ENCODE measurements at regions not wholly inside any gene's neighbourhood (a gene's known extent, or its start where the extent isn't known, plus 50 kb on each side); places are given as distances from the start of the nearest gene placed in this dataset.
"Not testable (repeated sequence)": the region's sequence is repeated elsewhere in the genome, so short reads cannot be mapped to it uniquely, and the experiment has no call there.

- DNase-seq = no peak
Observed at GRCh38 chr4:158313566-158313965, 103.3 kb downstream of the TMEM144 start.

DNA sequence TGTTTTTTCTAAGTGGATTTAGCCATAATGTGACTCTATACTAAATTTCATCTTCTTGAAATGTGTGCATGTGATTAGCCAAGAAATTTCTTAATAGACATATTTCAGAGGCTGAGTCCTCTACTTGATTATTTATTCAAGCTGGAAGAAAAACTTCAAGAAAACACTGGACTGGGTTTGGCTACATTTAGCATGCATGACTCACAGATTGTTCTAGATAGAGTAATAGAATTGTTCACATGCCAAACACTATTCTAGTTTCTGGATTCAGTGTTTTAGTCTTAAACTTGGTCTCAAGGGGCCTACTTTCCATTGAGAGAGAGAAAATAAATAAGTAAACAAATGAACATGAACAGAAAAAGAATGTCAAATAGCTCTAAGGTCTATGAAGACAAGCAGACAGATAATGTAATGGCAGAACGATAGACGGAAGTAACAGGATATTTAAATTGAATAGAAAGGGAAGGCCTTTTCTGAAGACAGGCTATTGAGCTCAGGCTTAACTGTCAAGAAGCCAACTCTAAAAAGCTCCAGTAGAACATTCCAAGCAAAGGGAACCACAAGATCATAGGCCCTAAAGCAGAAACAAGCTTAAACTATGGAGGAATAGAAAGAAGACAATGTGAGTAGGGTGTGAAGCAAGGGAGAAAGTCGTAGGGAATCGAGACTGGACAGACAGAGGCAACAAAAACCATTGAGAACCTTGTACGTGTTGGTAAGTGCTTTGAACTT lies 104.6 kb downstream of the TMEM144 start:
- DNase-seq = no peak

- DNase-seq = no peak
Observed at GRCh38 chr4:158315706-158316105, 105.4 kb downstream of the TMEM144 start.

GRCh38 chr4:158316264-158316663 lies 106.0 kb downstream of the TMEM144 start:
- DNase-seq = no peak

DNA sequence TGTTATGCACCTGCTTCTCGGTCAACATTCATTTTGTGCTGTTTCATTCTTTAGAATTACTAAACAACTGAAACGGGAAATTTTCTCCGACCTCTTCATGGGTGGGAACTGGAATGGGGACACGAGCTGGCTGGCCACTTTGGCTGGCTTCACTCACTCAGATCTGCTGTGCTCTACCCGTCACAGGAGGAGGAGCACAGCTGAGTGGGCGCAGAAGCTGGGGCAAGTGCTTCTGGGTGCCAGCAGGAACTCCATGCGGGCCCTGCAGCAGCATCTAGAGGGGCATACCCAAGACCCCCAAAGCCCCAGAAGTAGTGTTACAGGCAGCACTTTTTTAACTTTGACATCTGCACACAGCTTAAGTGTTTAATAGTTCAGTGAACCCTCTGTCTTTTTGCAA lies 109.6 kb downstream of the TMEM144 start:
- DNase-seq = no peak

DNA sequence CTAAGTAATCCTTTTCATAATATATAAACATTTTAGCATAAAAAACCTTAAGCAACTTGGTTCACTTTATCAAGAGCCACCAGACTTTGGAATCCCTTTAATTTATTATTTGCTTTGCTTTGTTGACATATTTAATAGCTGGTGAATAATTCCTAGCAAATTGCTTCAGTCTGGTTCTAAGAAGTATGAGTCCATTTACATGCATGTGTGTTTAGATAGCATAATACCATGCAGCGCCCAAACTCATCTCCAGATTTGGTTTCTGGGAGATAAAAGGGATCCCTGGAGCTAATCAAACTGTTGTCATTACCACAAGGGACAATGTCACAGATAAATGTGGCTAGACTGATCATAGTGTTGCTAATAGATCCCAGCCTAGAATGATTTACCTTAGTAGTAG lies 111.8 kb downstream of the TMEM144 start:
- no peak for DNase-seq

DNA sequence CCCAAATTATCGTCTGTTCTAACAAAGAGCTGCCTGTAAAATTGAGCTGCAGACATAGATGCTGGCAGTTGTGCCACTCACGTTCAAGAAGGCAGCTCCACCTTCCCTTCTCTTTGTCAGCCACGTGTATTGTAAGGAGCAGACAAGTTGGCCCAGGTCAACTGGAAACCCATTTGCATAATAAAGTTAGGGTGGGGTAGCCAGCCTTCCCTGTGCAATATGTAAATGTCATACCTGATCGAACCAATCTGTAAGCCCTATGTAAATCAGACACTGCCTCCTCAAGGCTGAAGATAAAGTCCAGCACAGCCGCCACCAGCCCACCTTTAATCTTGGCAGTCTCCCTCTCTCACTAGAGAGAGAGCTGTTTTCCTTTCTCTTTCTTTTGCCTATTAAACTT lies 117.2 kb downstream of the TMEM144 start:
- no peak for DNase-seq

GRCh38 chr4:158331863-158332262 lies 121.6 kb downstream of the TMEM144 start:
- DNase-seq = no peak

DNA sequence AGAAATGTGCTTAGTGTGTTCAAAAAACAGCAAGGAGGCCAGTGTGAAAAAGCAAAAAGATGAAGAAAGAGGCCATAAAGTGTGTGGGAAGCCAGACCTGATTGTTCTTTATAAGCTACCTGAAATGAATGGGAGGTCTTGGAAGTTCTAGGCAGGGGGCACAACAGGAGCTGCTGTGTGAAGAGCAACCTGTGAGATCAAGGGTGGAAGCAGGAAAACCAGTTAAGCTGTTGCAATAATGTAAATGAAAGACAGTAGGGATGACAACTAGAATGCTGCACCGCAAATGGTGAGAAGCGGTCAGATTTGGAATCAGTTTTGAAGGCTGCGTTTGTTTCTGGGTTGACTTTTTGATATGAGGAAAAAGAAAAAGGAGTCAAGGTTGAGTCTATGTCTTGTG lies 123.5 kb downstream of the TMEM144 start:
- no peak for DNase-seq

DNA sequence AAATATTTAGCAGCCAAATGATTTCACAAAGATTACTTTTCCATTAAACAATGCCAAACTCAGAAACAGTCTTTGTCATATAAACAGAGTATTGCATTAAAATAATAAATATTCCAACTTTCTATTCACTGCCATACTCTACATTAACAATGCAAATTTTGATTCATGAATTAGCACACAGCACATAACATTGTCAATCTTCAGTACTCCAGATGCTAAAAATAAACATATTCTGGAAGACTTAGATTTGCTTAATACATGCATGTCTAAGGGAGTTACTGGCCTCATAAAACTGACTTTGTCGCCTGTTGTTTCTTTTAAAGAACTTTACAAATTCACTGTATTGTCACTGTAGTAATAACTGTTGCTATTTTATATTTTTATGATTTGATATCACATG lies 131.6 kb downstream of the TMEM144 start:
- no peak for DNase-seq

DNA sequence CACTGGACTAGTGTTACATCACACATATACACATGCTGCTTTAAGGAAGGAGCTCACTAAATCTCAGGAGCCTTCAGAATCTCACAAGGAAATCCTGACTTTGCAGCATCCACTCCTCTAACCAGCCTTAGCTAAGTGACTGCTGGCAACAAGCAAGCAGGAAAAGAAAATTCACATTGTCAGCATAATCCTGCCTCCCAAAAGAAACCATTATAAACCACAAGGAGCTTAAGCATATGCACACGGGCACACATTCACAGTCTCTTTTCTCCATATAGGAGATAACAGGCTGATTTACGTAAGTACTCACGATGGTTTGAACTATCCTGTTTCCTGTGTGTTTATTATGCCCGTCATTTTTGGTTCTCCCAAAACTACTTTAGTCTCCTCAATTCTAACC lies 136.3 kb downstream of the TMEM144 start:
- DNase-seq = no peak

GRCh38 chr4:158347556-158347955 lies 137.3 kb downstream of the TMEM144 start:
- no peak for DNase-seq

GRCh38 chr4:158350161-158350560 lies 139.9 kb downstream of the TMEM144 start:
- no peak for DNase-seq

GRCh38 chr4:158353541-158354304 lies 143.4 kb downstream of the TMEM144 start:
- DNase-seq = peak in 1 of 2 experiments; percentile 1

- DNase-seq = no peak
Observed at GRCh38 chr4:158356301-158356700, 146.0 kb downstream of the TMEM144 start.

GRCh38 chr4:158367932-158368441 lies 153.7 kb upstream of the RXFP1 start:
- not testable (repeated sequence) for DNase-seq

- DNase-seq = no peak
Observed at GRCh38 chr4:158371158-158371557, 150.5 kb upstream of the RXFP1 start.

DNA sequence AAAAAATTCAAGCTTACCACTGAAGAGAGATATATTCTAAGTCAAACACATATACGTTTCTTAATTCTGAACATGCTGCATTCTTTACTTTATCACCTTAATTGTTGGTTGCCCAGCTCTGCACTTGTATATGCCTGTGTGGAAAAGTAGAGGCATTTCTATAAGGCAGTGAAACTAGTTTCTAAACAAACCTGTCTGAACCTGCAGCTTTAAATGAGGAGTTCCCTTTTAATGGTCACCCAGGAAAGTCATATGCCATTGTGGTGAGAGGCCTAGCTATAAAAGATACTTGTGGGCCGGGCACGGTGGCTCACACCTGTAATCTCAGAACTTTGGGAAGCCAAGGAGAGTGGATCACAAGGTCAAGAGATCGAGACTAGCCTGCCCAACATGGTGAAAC lies 147.4 kb upstream of the RXFP1 start:
- DNase-seq = no peak

DNA sequence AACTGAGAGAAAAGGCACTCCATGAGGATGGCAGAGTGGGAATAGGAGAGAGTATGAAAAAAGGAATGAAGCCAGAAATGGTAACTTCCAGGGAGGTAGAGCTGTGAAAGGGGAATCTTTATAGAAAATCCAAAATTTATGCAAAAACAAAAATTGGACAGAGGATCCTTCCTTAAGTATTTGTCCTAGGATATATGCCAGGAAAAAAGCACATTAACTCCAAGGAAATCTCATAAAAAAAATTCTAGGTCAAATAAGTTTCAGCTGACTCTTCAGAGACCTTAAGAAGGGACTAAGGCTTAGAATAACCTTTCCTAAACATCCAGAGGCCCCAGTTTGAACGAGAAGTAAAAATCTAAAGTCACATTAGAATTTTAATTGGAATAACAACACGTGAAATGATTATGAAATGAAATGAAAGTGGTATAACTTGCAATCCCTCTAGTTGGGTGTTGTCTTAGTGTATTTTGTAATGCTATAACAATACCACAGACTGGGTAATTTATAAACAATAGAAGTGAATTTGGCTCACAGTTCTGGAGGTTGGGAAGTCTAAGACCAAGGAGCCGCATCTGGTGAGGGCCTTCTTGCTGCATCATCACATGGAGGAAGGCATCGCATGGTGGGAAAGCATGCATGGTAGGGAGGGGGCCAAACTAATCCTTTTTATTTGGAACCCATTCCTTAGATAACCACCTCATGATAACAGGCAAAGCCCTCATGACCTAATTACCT lies 145.4 kb upstream of the RXFP1 start:
- no peak for DNase-seq

DNA sequence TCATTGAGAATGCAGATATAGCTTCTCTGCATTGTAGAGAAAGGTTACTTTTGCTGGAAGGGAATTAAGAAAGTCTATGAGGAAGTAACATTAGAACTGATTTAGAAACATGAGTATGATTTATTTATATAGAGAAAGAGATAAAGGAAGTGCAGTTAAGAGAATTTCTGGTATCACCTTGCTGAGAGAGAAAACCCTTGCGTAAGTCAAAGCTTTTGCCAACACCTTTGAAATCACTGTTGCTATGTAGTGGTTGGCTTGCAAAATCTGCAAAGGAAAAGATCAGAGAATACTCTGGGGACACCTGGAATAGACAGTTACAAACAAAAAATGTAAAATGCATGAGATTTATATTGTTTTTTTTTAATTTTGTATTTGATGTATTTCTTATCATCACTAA lies 137.3 kb upstream of the RXFP1 start:
- DNase-seq = no peak

- no peak for DNase-seq
Observed at GRCh38 chr4:158395343-158395742, 126.3 kb upstream of the RXFP1 start.

GRCh38 chr4:158395889-158396288 lies 125.8 kb upstream of the RXFP1 start:
- DNase-seq = no peak

- DNase-seq = no peak
Observed at GRCh38 chr4:158397781-158398180, 123.9 kb upstream of the RXFP1 start.

DNA sequence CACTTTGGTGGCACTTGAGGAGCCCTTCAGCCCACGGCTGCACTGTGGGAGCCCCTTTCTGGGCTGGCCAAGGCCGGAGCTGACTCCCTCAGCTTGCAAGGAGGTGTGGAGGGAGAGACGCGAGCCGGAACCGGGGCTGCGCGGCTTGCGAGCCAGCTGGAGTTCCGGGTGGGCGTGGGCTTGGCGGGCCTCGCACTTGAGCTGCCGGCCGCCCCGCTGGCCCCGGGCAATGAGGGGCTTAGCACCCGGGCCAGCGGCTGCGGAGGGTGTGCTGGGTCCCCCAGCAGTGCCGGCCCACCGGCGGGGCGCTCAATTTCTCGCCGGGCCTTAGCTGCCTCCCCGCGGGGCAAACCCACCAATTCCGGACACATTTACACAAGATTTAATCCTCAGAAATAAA lies 113.7 kb upstream of the RXFP1 start:
- not testable (repeated sequence) for DNase-seq

Measured in NCI-H2081 (cell line).